WTC11 (cell line): ENCODE measurements at regions not wholly inside any gene's neighbourhood (a gene's known extent, or its start where the extent isn't known, plus 50 kb on each side); places are given as distances from the start of the nearest gene placed in this dataset.

Source experiments
- ATAC-seq: fragments of 200-7000 bp; cut with Tn5 transposase; 2 replicates; pipeline ENCODE4 v1.10.0; 2021; ENCODE audit warnings: mild to moderate bottlenecking, moderate library complexity
- CTCF ChIA-PET: fragments of 300-600 bp; sonication (Branson Sonifier 250); formaldehyde crosslinking; loops from one replicate; lab custom pipeline; 2021; ENCODE audit warnings: antibody characterized with exemption; lab: Charles Lee
- POLR2A ChIA-PET: fragments of 350-600 bp; sonication (Branson Sonifier 250); formaldehyde crosslinking; loops from one replicate; lab custom pipeline; 2021; ENCODE audit warnings: antibody characterized with exemption; lab: Charles Lee
- DNase-seq: peaks from one replicate; pipeline ENCODE4 v3.0.0; 2021; ENCODE audit warnings: low spot score
- H3K27ac Mint-ChIP-seq: 2 replicates; pipeline ENCODE4 v1.8.0; 2021; ENCODE audit warnings: mixed read lengths
- H3K27me3 Mint-ChIP-seq: 2 replicates; pipeline ENCODE4 v1.8.0; 2021; ENCODE audit warnings: low read depth, mild to moderate bottlenecking, moderate library complexity, mixed read lengths
- H3K36me3 Mint-ChIP-seq: 2 replicates; pipeline ENCODE4 v1.8.0; 2021; ENCODE audit warnings: mixed read lengths
- H3K4me1 Mint-ChIP-seq: 2 replicates; pipeline ENCODE4 v1.8.0; 2022; ENCODE audit warnings: mixed read lengths
- H3K4me3 Mint-ChIP-seq: 2 replicates; pipeline ENCODE4 v1.8.0; 2021; ENCODE audit warnings: mild to moderate bottlenecking, moderate library complexity, mixed read lengths
- H3K9me3 Mint-ChIP-seq: 2 replicates; pipeline ENCODE4 v1.8.0; 2021; ENCODE audit warnings: mixed read lengths
- EMX1 ChIP-seq: fragments of 250-450 bp; sonication (Bioruptor Pico); IDR thresholded peaks from 2 replicates; pipeline ENCODE4 v1.8.0; 2021; ENCODE audit warnings: mild to moderate bottlenecking
- GRHL2 ChIP-seq: fragments of 250-450 bp; sonication (Bioruptor Pico); IDR thresholded peaks from 2 replicates; pipeline ENCODE4 v1.8.0; 2022; ENCODE audit warnings: mild to moderate bottlenecking, moderate library complexity; ENCODE audit not compliant: insufficient replicate concordance, severe bottlenecking
- HMGXB4 ChIP-seq: sonication (generic); formaldehyde crosslinking; IDR thresholded peaks from 2 replicates; pipeline ENCODE4 v1.8.1; 2023; ENCODE audit warnings: mild to moderate bottlenecking, moderate library complexity, missing genetic modification reagents
- JAZF1 ChIP-seq: fragments of 250-450 bp; sonication (Bioruptor Pico); IDR thresholded peaks from 2 replicates; pipeline ENCODE4 v1.9.0; 2021; ENCODE audit warnings: moderate library complexity, mild to moderate bottlenecking, inconsistent platforms
- MYBL2 ChIP-seq: sonication (generic); formaldehyde crosslinking; IDR thresholded peaks from 2 replicates; pipeline ENCODE4 v1.8.1; 2023; ENCODE audit warnings: mild to moderate bottlenecking, moderate library complexity, missing genetic modification reagents
- NFE2L1 ChIP-seq: sonication (generic); formaldehyde crosslinking; IDR thresholded peaks from 2 replicates; pipeline ENCODE4 v1.8.1; 2023; ENCODE audit warnings: missing genetic modification reagents
- NFYB ChIP-seq: sonication (generic); formaldehyde crosslinking; conservative IDR thresholded peaks from 2 replicates; pipeline ENCODE4 v1.8.0; 2022; ENCODE audit warnings: low read depth, missing genetic modification reagents
- PRDM15 ChIP-seq: sonication (generic); formaldehyde crosslinking; IDR thresholded peaks from 2 replicates; pipeline ENCODE4 v1.8.0; 2022; ENCODE audit warnings: missing genetic modification reagents
- RELA ChIP-seq: sonication (generic); formaldehyde crosslinking; IDR thresholded peaks from 2 replicates; pipeline ENCODE4 v1.8.1; 2022; ENCODE audit warnings: missing genetic modification reagents, mild to moderate bottlenecking, borderline replicate concordance
- RORB ChIP-seq: fragments of 250-450 bp; sonication (Bioruptor Pico); IDR thresholded peaks from 2 replicates; pipeline ENCODE4 v1.9.0; 2021; ENCODE audit warnings: mild to moderate bottlenecking
- SMAD4 ChIP-seq: sonication (generic); formaldehyde crosslinking; IDR thresholded peaks from 2 replicates; pipeline ENCODE4 v1.8.0; 2022; ENCODE audit warnings: mild to moderate bottlenecking, missing genetic modification reagents
- USF1 ChIP-seq: sonication (generic); formaldehyde crosslinking; IDR thresholded peaks from 2 replicates; pipeline ENCODE4 v1.8.0; 2022; ENCODE audit warnings: mild to moderate bottlenecking, missing genetic modification reagents
- ZNF416 ChIP-seq: fragments of 250-450 bp; sonication (Bioruptor Pico); IDR thresholded peaks from 2 replicates; pipeline ENCODE4 v1.9.0; 2021; ENCODE audit warnings: mild to moderate bottlenecking, inconsistent platforms
- ZSCAN18 ChIP-seq: fragments of 250-450 bp; sonication (Bioruptor Pico); IDR thresholded peaks from 2 replicates; pipeline ENCODE4 v2.1.2; 2022; ENCODE audit warnings: mild to moderate bottlenecking, moderate library complexity
- TF ChIP-seq, protein P1 (sequence below): sonication (generic); formaldehyde crosslinking; IDR thresholded peaks from 2 replicates; pipeline ENCODE4 v1.8.1; 2022; ENCODE audit warnings: mild to moderate bottlenecking, moderate library complexity, missing genetic modification reagents
- TF ChIP-seq, protein P2 (sequence below): fragments of 250-450 bp; sonication (Bioruptor Pico); IDR thresholded peaks from 2 replicates; pipeline ENCODE4 v1.9.0; 2021; ENCODE audit warnings: mild to moderate bottlenecking, borderline replicate concordance
- TF ChIP-seq, protein P3 (sequence below): sonication (generic); formaldehyde crosslinking; IDR thresholded peaks from 2 replicates; pipeline ENCODE4 v1.8.1; 2022; ENCODE audit warnings: mild to moderate bottlenecking, missing genetic modification reagents, moderate library complexity, borderline replicate concordance
- TF ChIP-seq, protein P4 (sequence below): sonication (generic); formaldehyde crosslinking; IDR thresholded peaks from 2 replicates; pipeline ENCODE4 v1.8.0; 2023; ENCODE audit warnings: mild to moderate bottlenecking, missing genetic modification reagents

DNA sequence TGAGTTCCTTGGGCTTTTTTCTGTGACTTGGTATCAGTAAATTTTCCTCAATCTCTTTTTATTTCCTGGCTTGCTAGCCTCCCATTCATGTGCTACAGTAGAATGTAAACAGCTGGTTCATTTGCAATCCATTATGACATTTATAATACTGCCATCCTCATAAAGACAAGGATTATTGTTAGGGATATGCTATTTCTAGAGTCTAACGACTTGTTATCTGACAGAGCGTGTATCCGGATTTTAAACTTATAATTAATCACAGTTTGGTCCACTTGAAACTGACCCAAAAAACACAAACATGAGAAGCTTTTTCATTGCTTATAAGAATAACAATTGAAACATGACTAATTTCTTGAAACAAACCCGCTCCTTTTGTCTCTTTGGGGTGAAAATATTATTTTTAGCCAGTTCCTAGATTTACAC lies 585.8 kb downstream of the TLE4 start (continued):
- TF ChIP-seq USF1 (CRISPR knock-in tag): no peak
- no peak for TF ChIP-seq JAZF1 (CRISPR knock-in tag)
- TF ChIP-seq EMX1 (CRISPR knock-in tag): no peak
- TF ChIP-seq ZSCAN18 (CRISPR knock-in tag): no peak

DNA sequence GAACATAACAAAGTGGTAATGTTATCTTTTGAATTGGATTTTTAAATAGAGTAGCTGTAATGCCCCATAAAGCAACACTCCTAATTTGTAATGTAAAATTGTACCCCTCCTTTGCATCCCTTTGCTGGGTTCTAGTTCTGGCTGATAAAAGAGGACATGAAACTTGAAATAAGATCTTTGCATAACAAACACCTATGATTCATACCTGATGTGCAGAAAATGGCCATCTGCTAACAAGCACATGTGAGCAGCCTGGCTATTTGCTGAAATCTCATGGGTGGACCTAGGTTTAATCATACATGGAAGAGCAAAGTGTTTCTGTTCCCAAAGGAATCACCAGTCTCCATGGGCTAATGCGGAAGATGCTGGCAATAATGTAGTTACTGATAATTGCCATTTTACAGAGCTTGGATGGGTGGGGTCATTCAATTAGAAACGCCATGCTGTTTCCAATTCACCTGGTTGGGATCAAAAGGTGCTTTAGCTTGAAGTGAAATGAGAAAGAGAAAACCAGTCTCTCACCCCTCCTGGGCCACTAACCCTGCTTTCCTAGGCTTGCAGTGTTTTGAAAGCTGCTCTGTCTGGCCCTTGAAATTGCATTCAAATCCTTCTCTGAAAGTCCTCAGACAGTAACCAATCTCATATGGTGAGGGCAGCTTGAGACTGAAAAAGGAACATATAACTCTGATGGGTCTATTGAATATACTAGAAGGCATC lies 585.1 kb downstream of the TLE4 start:
- POLR2A ChIA-PET: no interaction called here
- TF ChIP-seq ZNF416 (CRISPR knock-in tag): no peak
- no peak for TF ChIP-seq PRDM15
- TF ChIP-seq NFYB (CRISPR knock-in tag): no peak
- TF ChIP-seq, protein P1, sequence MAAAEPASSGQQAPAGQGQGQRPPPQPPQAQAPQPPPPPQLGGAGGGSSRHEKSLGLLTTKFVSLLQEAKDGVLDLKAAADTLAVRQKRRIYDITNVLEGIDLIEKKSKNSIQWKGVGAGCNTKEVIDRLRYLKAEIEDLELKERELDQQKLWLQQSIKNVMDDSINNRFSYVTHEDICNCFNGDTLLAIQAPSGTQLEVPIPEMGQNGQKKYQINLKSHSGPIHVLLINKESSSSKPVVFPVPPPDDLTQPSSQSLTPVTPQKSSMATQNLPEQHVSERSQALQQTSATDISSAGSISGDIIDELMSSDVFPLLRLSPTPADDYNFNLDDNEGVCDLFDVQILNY (CRISPR knock-in tag): no peak
- no peak for TF ChIP-seq MYBL2 (CRISPR knock-in tag)
- no peak for TF ChIP-seq SMAD4 (CRISPR knock-in tag)
- no peak for TF ChIP-seq GRHL2 (CRISPR knock-in tag)
- TF ChIP-seq, protein P2, sequence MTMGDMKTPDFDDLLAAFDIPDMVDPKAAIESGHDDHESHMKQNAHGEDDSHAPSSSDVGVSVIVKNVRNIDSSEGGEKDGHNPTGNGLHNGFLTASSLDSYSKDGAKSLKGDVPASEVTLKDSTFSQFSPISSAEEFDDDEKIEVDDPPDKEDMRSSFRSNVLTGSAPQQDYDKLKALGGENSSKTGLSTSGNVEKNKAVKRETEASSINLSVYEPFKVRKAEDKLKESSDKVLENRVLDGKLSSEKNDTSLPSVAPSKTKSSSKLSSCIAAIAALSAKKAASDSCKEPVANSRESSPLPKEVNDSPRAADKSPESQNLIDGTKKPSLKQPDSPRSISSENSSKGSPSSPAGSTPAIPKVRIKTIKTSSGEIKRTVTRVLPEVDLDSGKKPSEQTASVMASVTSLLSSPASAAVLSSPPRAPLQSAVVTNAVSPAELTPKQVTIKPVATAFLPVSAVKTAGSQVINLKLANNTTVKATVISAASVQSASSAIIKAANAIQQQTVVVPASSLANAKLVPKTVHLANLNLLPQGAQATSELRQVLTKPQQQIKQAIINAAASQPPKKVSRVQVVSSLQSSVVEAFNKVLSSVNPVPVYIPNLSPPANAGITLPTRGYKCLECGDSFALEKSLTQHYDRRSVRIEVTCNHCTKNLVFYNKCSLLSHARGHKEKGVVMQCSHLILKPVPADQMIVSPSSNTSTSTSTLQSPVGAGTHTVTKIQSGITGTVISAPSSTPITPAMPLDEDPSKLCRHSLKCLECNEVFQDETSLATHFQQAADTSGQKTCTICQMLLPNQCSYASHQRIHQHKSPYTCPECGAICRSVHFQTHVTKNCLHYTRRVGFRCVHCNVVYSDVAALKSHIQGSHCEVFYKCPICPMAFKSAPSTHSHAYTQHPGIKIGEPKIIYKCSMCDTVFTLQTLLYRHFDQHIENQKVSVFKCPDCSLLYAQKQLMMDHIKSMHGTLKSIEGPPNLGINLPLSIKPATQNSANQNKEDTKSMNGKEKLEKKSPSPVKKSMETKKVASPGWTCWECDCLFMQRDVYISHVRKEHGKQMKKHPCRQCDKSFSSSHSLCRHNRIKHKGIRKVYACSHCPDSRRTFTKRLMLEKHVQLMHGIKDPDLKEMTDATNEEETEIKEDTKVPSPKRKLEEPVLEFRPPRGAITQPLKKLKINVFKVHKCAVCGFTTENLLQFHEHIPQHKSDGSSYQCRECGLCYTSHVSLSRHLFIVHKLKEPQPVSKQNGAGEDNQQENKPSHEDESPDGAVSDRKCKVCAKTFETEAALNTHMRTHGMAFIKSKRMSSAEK: no peak
- no peak for TF ChIP-seq HMGXB4 (CRISPR knock-in tag)
- TF ChIP-seq, protein P3, sequence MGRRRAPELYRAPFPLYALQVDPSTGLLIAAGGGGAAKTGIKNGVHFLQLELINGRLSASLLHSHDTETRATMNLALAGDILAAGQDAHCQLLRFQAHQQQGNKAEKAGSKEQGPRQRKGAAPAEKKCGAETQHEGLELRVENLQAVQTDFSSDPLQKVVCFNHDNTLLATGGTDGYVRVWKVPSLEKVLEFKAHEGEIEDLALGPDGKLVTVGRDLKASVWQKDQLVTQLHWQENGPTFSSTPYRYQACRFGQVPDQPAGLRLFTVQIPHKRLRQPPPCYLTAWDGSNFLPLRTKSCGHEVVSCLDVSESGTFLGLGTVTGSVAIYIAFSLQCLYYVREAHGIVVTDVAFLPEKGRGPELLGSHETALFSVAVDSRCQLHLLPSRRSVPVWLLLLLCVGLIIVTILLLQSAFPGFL (CRISPR knock-in tag): no peak
- no peak for TF ChIP-seq RELA (CRISPR knock-in tag)
- TF ChIP-seq RORB (CRISPR knock-in tag): no peak
- TF ChIP-seq, protein P4, sequence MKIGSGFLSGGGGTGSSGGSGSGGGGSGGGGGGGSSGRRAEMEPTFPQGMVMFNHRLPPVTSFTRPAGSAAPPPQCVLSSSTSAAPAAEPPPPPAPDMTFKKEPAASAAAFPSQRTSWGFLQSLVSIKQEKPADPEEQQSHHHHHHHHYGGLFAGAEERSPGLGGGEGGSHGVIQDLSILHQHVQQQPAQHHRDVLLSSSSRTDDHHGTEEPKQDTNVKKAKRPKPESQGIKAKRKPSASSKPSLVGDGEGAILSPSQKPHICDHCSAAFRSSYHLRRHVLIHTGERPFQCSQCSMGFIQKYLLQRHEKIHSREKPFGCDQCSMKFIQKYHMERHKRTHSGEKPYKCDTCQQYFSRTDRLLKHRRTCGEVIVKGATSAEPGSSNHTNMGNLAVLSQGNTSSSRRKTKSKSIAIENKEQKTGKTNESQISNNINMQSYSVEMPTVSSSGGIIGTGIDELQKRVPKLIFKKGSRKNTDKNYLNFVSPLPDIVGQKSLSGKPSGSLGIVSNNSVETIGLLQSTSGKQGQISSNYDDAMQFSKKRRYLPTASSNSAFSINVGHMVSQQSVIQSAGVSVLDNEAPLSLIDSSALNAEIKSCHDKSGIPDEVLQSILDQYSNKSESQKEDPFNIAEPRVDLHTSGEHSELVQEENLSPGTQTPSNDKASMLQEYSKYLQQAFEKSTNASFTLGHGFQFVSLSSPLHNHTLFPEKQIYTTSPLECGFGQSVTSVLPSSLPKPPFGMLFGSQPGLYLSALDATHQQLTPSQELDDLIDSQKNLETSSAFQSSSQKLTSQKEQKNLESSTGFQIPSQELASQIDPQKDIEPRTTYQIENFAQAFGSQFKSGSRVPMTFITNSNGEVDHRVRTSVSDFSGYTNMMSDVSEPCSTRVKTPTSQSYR (CRISPR knock-in tag): no peak
- TF ChIP-seq NFE2L1 (CRISPR knock-in tag): no peak

More for the DNA sequence above, 585.1 kb downstream of the TLE4 start:
- no peak overlapping the region for H3K4me3 Mint-ChIP-seq
- no peak; the same call in 1 of the 2 replicates for ATAC-seq
- H3K27ac Mint-ChIP-seq: 0 out of 2 replicates have a peak overlapping the region, but pooled peaks have one; percentile 10
- H3K36me3 Mint-ChIP-seq: peaks cover 6% of the 10 kb centered on the region
- no peaks in the 10 kb centered on the region for H3K27me3 Mint-ChIP-seq
- no peak for DNase-seq
- peaks cover 33% of the 10 kb centered on the region for H3K4me1 Mint-ChIP-seq
- peaks cover 14% of the 10 kb centered on the region for H3K9me3 Mint-ChIP-seq
- CTCF ChIA-PET: interaction anchor here (1.8 to 2.0 kb wide), 2 partner anchors 17 to 19 kb away, joined by 5 to 6 read pairs; no protein-coding TSS in a partner anchor
